Mesendoderm (in vitro differentiated cells): ENCODE measurements at regions not wholly inside any gene's neighbourhood (a gene's known extent, or its start where the extent isn't known, plus 50 kb on each side); places are given as distances from the start of the nearest gene placed in this dataset.

Experiments used
- DNase-seq: peaks from one replicate; pipeline ENCODE4 v3.0.0; 2013
- H2AK5ac ChIP-seq: 2 replicates; pipeline ENCODE4 v1.6.1; 2013; ENCODE audit warnings: low read length, inconsistent platforms
- H2BK120ac ChIP-seq: 2 replicates; pipeline ENCODE4 v1.6.1; 2013; ENCODE audit warnings: low read depth, mild to moderate bottlenecking, low read length, moderate library complexity, mixed read lengths
- H2BK15ac ChIP-seq: replicated peaks from 2 replicates; pipeline ENCODE4 v1.6.1; 2013; ENCODE audit warnings: low read depth, mild to moderate bottlenecking, moderate library complexity
- H2BK5ac ChIP-seq: 2 replicates; pipeline ENCODE4 v1.6.1; 2013; ENCODE audit warnings: low read length, inconsistent platforms
- H3K18ac ChIP-seq: 2 replicates; pipeline ENCODE4 v1.6.1; 2013; ENCODE audit warnings: mild to moderate bottlenecking, low read length, mixed read lengths
- H3K23ac ChIP-seq: one replicate; pipeline ENCODE4 v1.6.1; 2013; ENCODE audit warnings: low read length
- H3K27ac ChIP-seq: 2 replicates; pipeline ENCODE4 v1.5.1; 2013; ENCODE audit warnings: low read depth, mild to moderate bottlenecking, inconsistent platforms, low read length, moderate library complexity
- H3K27me3 ChIP-seq: 2 replicates; pipeline ENCODE4 v1.6.1; 2013; ENCODE audit warnings: low read length, control low read depth, mild to moderate bottlenecking, inconsistent platforms; ENCODE audit not compliant: insufficient read depth, poor library complexity
- H3K36me3 ChIP-seq: 2 replicates; pipeline ENCODE4 v1.6.1; 2013; ENCODE audit warnings: low read length, inconsistent platforms; ENCODE audit not compliant: control insufficient read depth, insufficient read depth
- H3K4ac ChIP-seq: one replicate; pipeline ENCODE4 v1.6.1; 2013; ENCODE audit warnings: low read depth, mild to moderate bottlenecking, low read length, moderate library complexity
- H3K4me1 ChIP-seq: 2 replicates; pipeline ENCODE4 v1.6.1; 2013; ENCODE audit warnings: low read depth, low read length, inconsistent platforms; ENCODE audit not compliant: control insufficient read depth
- H3K4me2 ChIP-seq: 2 replicates; pipeline ENCODE4 v1.6.1; 2013; ENCODE audit warnings: low read length
- H3K4me3 ChIP-seq: 2 replicates; pipeline ENCODE4 v1.5.1; 2013; ENCODE audit warnings: mild to moderate bottlenecking, low read length
- H3K56ac ChIP-seq: one replicate; pipeline ENCODE4 v1.6.1; 2013; ENCODE audit warnings: low read length
- H3K79me1 ChIP-seq: 2 replicates; pipeline ENCODE4 v1.6.1; 2013; ENCODE audit warnings: low read length, inconsistent platforms
- H3K79me2 ChIP-seq: 2 replicates; pipeline ENCODE4 v1.6.1; 2013; ENCODE audit warnings: mild to moderate bottlenecking, low read length; ENCODE audit not compliant: control insufficient read depth, insufficient read depth
- H3K9ac ChIP-seq: 2 replicates; pipeline ENCODE4 v1.6.1; 2013; ENCODE audit warnings: low read length, inconsistent platforms
- H4K5ac ChIP-seq: one replicate; pipeline ENCODE4 v1.6.1; 2013; ENCODE audit warnings: low read length
- H4K8ac ChIP-seq: one replicate; pipeline ENCODE4 v1.6.1; 2013; ENCODE audit warnings: low read depth, mild to moderate bottlenecking, control low read depth, low read length, moderate library complexity
- WGBS: extraction: QIAGEN DNeasy Blood & Tissue Kit; methylation state at CpG from one replicate; pipeline ENCODE4 v1.1.7; 2013; ENCODE audit warnings: low lambda C conversion rate, missing lambda C conversion rate; ENCODE audit not compliant: insufficient coverage; ENCODE audit errors: extremely low coverage; 5-methylcytosine and 5-hydroxymethylcytosine counted together

DNA sequence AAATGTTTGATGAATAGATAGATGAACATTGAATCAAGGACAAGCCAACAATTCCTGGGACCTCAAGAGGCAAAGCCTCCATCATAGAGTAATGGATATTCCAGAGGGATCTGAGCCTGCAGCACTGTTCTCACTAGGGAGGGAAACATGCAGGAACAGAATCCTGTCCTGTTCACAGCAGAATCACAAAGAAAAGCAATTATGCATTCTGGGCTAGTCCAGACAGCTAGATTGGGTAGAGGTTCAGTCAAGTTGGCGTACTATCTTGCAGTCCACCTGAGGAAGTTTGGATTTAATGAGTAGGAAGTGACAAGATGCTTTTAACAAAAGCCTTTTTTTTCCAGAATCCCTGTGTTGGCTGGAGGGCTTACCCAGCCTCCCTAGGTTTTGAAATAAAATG lies 314.5 kb upstream of the SEMA6D start:
- Histone ChIP-seq H3K4me2 (no peak overlapping the region), H3K4ac (no peak overlapping the region), H3K27ac (no peak overlapping the region), H2AK5ac (no peak overlapping the region), H3K79me1 (no peaks in the 10 kb centered on the region), H3K27me3 (no peaks in the 10 kb centered on the region), H3K4me3 (no peak overlapping the region), H4K8ac (no peak overlapping the region), H3K56ac (no peak overlapping the region), H3K18ac (no peak overlapping the region), H3K23ac (no peak overlapping the region), H2BK5ac (no peak overlapping the region), H3K4me1 (peaks cover 13% of the 10 kb centered on the region), H2BK15ac (no peak overlapping the region), H4K5ac (no peak overlapping the region), H3K36me3 (no peaks in the 10 kb centered on the region), H2BK120ac (no peak overlapping the region), H3K9ac (no peak overlapping the region), H3K79me2 (no peaks in the 10 kb centered on the region)
- no peak for DNase-seq
- no CpG with 5 or more reads among the region's 1 CpG for WGBS

DNA sequence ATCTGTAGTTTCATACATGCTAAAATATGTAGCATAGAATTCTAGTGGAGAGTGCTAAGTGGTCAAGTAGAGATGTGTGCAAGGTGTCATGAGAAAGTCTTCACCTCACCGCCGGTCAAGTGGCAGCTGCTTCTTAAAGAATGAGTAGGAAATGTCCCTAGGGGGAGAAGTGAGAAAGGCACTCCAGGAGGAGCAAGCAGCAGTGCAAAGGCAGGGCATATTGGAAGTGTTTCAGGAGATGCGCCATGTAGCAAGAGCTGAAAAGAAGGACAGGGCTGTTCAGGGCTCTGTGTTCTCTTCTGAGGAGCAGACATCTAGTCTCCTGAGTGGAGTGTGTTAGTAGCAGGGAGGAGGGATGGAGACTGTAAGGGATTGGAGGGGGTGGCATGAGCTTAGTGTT lies 312.4 kb upstream of the SEMA6D start:
- Histone ChIP-seq H3K27ac (no peak overlapping the region), H2AK5ac (no peak overlapping the region), H2BK15ac (no peak overlapping the region), H3K27me3 (no peaks in the 10 kb centered on the region), H3K18ac (no peak overlapping the region), H3K23ac (no peak overlapping the region), H3K4me3 (no peak overlapping the region), H3K4ac (no peak overlapping the region), H3K79me1 (no peaks in the 10 kb centered on the region), H2BK5ac (no peak overlapping the region), H2BK120ac (no peak overlapping the region), H3K4me2 (no peak overlapping the region), H4K5ac (no peak overlapping the region), H3K79me2 (no peaks in the 10 kb centered on the region), H3K36me3 (no peaks in the 10 kb centered on the region), H3K4me1 (peaks cover 15% of the 10 kb centered on the region), H3K56ac (no peak overlapping the region), H3K9ac (no peak overlapping the region), H4K8ac (no peak overlapping the region)
- peak; percentile 61 for DNase-seq
- no CpG with 5 or more reads among the region's 3 CpGs for WGBS

DNA sequence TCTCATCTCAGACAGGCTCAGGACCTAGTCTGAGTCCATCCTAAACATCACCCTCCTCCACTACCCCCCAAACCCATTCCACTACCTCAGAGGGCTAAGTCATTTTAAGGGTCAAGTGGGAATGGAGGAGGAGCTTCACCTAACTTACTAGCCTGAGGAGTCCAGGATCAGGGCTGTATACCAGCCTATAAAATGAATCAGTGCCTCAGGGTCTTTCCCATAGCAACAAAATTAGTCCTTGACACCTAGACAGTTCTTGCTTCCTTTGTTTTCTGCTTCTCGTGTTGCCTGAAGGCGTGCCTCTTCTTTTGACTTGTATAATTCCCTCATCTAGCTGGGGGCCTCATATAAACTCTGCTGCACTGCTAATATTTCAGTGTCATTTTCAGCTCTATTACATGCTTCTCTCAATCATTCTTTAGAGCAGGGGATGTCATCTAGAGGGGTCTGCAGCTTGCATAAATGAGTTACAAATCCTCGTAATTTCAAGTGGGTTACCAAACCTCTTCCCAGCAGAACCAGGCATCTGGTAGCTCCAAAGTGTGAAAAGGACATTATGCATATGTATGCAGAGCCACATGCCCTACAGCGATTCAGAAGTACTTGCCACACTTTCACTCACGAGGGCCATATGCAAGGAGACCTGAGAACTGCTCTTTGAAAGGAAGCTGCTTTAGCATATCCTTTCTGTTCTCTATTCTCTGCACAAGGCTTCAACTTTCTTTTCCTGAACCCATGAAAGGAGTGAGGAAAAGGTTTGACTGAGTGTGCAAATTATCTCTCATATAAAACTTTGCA lies 311.7 kb upstream of the SEMA6D start:
- Histone ChIP-seq H2BK120ac (no peak overlapping the region), H3K4me2 (no peak overlapping the region), H3K4me3 (no peak overlapping the region), H2BK15ac (no peak overlapping the region), H3K4ac (no peak overlapping the region), H3K27ac (no peak overlapping the region), H4K8ac (no peak overlapping the region), H3K4me1 (peaks cover 15% of the 10 kb centered on the region), H2AK5ac (no peak overlapping the region), H3K9ac (no peak overlapping the region), H3K56ac (no peak overlapping the region), H3K36me3 (no peaks in the 10 kb centered on the region), H3K23ac (no peak overlapping the region), H3K18ac (no peak overlapping the region), H3K27me3 (no peaks in the 10 kb centered on the region), H3K79me2 (no peaks in the 10 kb centered on the region), H4K5ac (no peak overlapping the region), H3K79me1 (no peaks in the 10 kb centered on the region), H2BK5ac (no peak overlapping the region)
- no CpG with 5 or more reads among the region's 5 CpGs for WGBS
- DNase-seq: peak; percentile 77

DNA sequence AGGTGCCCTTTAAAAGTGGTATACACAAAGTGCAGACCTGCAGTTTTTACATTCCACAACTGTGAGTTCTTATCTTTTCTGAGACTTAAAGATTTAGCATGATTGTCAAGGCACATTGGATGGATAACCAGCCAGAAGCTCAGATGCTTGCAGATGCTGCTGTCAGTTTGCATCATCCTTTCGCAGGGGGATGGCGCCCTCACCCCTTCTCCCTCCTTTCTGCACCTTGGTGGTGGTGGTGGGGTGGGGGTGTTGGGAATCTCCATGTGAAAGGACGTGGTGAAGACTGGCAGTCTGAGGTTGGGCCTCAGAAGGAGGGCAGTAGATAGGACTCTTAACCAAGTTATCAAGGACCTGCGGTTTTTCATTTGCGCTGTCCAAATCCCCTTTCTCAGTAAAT lies 309.6 kb upstream of the SEMA6D start:
- no peak overlapping the region for H3K18ac ChIP-seq
- no peak overlapping the region for H2AK5ac ChIP-seq
- no peaks in the 10 kb centered on the region for H3K27me3 ChIP-seq
- H3K79me1 ChIP-seq: no peaks in the 10 kb centered on the region
- DNase-seq: peak; percentile 82
- no peak overlapping the region for H2BK15ac ChIP-seq
- no peak overlapping the region for H3K4me2 ChIP-seq
- H3K4me1 ChIP-seq: peaks cover 15% of the 10 kb centered on the region
- H3K4ac ChIP-seq: no peak overlapping the region
- no peak overlapping the region for H2BK120ac ChIP-seq
- H3K56ac ChIP-seq: peak overlapping the region; percentile 34
- no peak overlapping the region for H3K23ac ChIP-seq
- H3K36me3 ChIP-seq: no peaks in the 10 kb centered on the region
- no peaks in the 10 kb centered on the region for H3K79me2 ChIP-seq
- no peak overlapping the region for H4K5ac ChIP-seq
- no peak overlapping the region for H2BK5ac ChIP-seq
- H3K4me3 ChIP-seq: no peak overlapping the region
- no peak overlapping the region for H3K9ac ChIP-seq
- H3K27ac ChIP-seq: no peak overlapping the region
- WGBS: no CpG with 5 or more reads among the region's 5 CpGs
- no peak overlapping the region for H4K8ac ChIP-seq

DNA sequence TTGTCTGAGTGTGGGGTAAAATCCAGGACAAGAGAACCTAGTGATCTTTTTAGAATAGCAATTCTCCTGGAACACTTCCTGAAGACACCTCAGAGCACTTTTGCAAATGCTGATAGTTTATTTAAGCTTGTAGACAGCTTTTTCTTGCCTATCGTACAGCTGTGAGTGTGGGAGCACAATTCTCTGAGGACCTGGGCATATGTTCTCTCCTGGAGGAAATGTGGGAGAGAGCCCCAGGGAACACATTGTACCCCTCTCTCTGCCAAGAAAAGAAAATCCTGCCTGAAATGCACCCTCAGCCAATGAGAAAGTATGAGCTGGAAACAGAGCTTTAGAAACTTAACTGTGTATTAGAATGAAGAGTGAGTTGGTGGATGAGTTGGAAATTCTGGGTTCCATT lies 308.3 kb upstream of the SEMA6D start:
- H3K9ac ChIP-seq: no peak overlapping the region
- no peak overlapping the region for H3K4me2 ChIP-seq
- H3K79me2 ChIP-seq: no peaks in the 10 kb centered on the region
- peaks cover 15% of the 10 kb centered on the region for H3K4me1 ChIP-seq
- H3K18ac ChIP-seq: no peak overlapping the region
- H4K5ac ChIP-seq: no peak overlapping the region
- no peak overlapping the region for H2AK5ac ChIP-seq
- H3K4ac ChIP-seq: no peak overlapping the region
- no peak overlapping the region for H4K8ac ChIP-seq
- no peak overlapping the region for H3K23ac ChIP-seq
- no peaks in the 10 kb centered on the region for H3K27me3 ChIP-seq
- no peak overlapping the region for H2BK5ac ChIP-seq
- H3K36me3 ChIP-seq: no peaks in the 10 kb centered on the region
- no peak overlapping the region for H3K27ac ChIP-seq
- no peak overlapping the region for H2BK15ac ChIP-seq
- no peaks in the 10 kb centered on the region for H3K79me1 ChIP-seq
- no peak overlapping the region for H2BK120ac ChIP-seq
- DNase-seq: no peak
- H3K56ac ChIP-seq: no peak overlapping the region
- H3K4me3 ChIP-seq: no peak overlapping the region
- WGBS: no CpG with 5 or more reads among the region's 1 CpG

DNA sequence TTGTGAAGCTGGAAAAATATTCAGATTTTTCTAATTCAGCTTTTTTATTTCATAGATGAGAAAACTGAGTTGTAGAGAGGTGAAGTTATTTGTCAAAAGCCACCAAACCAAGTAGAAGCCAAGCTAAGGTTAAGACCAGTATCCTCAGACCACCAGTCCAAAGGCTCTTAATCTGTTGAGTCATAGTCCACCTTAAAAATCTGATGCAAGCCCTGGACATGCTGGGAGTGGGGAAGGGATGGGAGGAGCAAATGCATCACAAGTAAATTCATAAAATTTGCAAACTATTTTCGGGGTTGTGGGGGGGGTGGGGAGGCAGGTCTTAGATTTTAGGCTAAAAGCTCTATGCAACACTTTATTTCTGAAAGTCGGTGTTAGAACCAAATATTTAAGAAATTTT lies 307.7 kb upstream of the SEMA6D start:
- H3K9ac ChIP-seq: no peak overlapping the region
- H3K79me2 ChIP-seq: no peaks in the 10 kb centered on the region
- no peak overlapping the region for H3K18ac ChIP-seq
- no peak overlapping the region for H3K27ac ChIP-seq
- no peak overlapping the region for H2BK5ac ChIP-seq
- no peak overlapping the region for H3K4me3 ChIP-seq
- H3K56ac ChIP-seq: no peak overlapping the region
- H2BK15ac ChIP-seq: no peak overlapping the region
- peaks cover 15% of the 10 kb centered on the region for H3K4me1 ChIP-seq
- H3K36me3 ChIP-seq: no peaks in the 10 kb centered on the region
- WGBS: no CpG with 5 or more reads among the region's 2 CpGs
- no peak overlapping the region for H2BK120ac ChIP-seq
- no peak overlapping the region for H3K4me2 ChIP-seq
- no peak overlapping the region for H3K23ac ChIP-seq
- H2AK5ac ChIP-seq: no peak overlapping the region
- H3K79me1 ChIP-seq: no peaks in the 10 kb centered on the region
- no peak overlapping the region for H4K5ac ChIP-seq
- DNase-seq: peak; percentile 36
- H3K4ac ChIP-seq: peak overlapping the region; percentile 55
- no peak overlapping the region for H4K8ac ChIP-seq
- no peaks in the 10 kb centered on the region for H3K27me3 ChIP-seq
